Bone marrow (tissue), 2 donors: ENCODE measurements at regions not wholly inside any gene's neighbourhood (a gene's known extent, or its start where the extent isn't known, plus 50 kb on each side); places are given as distances from the start of the nearest gene placed in this dataset.
"Not testable (repeated sequence)": the region's sequence is repeated elsewhere in the genome, so short reads cannot be mapped to it uniquely, and the experiment has no call there.

Source experiments
- DNase-seq, 2 donors: peaks; one replicate each; lab custom pipeline; 2025; lab: John Stamatoyannopoulos, UW

- no peak for DNase-seq
Observed at GRCh38 chr1:65527707-65528503, 107.4 kb downstream of the LEPR start.

DNA sequence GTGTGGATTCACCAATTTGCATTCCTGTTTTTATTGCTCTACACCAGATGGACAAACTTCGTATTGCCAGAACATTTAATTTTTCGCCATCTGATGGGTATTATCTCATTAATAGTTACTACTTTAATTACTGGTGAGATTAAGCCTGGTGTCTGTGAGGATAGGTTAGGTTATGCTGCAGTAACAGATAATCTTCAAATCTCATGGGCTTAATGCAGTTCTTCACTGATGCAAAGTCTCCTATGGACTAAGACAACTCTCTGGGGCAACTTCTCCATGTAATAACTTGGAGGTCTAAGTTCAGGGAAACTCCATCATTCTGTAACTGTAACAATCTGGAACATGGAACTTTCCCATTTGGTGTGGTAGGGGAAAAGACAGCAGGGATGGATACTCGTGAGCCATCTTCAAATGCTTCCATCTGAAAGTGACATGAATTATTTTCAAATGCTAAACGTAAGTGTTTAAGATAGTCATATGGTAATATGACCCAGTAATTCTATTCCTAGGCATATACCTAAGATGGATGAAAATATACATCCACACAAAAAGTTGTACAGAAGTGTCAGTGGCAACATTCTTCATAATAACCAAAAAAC lies 111.6 kb downstream of the LEPR start:
- DNase-seq = no peak

DNA sequence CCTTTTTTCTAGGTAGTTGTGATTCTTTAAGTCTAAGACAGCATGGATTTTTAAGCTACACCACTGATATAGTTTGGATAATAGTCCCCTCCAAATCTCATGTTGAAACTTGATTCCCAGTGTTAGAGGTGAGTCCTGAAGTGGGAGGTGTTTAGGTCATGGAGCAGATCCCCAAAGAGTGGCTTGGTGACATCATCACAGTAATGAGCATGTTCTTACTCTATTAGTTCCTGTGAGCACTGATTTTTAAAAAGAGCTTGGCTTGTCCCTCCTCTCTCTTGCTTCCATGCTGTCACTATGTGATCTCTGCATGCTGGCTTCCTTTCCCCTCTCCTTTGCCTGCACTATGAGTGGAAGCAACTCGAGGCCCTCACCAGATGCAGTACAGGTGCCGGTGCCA lies 115.5 kb downstream of the LEPR start:
- no peak for DNase-seq

DNA sequence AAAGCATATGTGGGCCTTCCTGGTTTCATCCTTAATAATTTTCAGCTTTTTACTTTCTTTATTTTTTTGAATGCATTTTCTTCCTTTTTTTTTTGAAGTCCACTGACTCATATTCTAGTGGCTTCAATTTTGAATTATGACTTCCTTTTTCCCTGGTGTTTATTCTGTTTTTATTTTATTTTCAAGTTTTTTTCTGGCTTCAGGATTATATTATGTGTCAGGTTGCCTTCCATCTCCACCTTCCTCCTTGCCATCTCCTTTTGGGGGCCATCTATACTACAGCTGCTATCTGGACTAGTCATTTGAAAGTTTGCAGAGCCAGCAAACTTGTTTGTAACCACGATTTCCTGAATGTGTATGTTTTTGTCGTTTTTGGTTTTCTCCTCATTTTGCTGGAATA lies 117.6 kb downstream of the LEPR start:
- peak in 1 of 2 donors; percentile 26 for DNase-seq

DNA sequence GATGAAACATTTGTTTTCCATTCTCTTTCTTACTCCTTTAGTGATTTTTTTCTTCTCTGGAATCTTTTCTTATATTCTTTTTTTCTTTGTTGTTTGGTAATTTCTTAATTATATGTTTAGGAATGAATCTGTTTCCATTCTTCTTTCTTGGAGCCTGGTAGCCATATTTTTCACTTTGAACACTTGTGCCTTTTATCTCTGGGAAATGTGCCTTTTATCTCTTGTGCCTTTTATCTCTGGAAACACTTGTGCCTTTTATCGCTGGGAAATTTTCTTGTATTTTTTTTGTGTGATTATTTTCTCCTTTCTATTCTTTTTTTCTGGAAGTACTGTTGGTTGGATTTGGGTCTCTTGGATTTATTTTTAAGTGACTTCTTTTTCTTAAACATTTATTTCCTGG lies 118.2 kb downstream of the LEPR start:
- no peak for DNase-seq

- no peak for DNase-seq
Observed at GRCh38 chr1:65539266-65540131, 119.0 kb downstream of the LEPR start.

DNA sequence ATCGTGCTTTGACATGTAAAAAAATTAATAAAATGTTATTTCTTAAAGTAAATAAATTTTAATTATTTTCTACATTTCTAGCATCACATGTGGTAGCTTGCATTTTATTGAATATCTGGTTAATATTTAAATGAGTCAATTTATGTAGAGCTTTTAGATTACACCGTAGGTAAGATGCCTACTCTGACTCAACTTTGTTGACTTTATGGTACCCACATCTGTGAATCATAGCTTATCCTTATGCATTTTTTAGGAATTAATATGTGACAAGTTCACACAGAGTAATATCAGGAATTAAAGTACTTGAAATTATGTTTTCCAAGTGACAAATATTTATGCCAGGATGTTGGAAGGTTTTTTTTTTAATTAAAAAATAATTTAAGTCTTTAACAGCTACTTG lies 120.7 kb downstream of the LEPR start:
- no peak for DNase-seq

- DNase-seq = no peak
Observed at GRCh38 chr1:65541865-65542264, 121.4 kb downstream of the LEPR start.

GRCh38 chr1:65542592-65542991 lies 122.1 kb downstream of the LEPR start:
- DNase-seq = not testable (repeated sequence)

GRCh38 chr1:65550306-65551010 lies 130.0 kb downstream of the LEPR start:
- DNase-seq = not testable (repeated sequence)

DNA sequence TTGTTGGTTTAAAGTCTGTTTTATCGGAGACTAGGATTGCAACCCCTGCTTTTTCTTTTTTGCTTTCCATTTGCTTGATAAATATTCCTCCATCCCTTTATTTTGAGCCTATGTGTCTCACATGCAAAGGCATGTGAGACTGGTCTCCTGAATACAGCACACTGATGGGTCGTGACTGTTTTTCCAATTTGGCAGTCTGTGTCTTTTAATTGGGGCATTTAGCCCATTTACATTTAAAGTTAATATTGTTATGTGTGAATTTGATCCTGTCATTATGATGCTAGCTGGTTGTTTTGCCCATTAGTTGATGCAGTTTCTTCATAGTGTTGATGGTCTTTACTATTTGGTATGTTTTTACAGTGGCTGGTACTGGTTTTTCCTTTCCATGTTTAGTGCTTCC lies 132.0 kb downstream of the LEPR start:
- not testable (repeated sequence) for DNase-seq

- DNase-seq = not testable (repeated sequence)
Observed at GRCh38 chr1:65554086-65554764, 133.8 kb downstream of the LEPR start.

- no peak for DNase-seq
Observed at GRCh38 chr1:65554829-65555228, 134.4 kb downstream of the LEPR start.

GRCh38 chr1:65558215-65558614 lies 137.7 kb downstream of the LEPR start:
- DNase-seq = no peak

- no peak for DNase-seq
Observed at GRCh38 chr1:65564493-65564892, 144.0 kb downstream of the LEPR start.

DNA sequence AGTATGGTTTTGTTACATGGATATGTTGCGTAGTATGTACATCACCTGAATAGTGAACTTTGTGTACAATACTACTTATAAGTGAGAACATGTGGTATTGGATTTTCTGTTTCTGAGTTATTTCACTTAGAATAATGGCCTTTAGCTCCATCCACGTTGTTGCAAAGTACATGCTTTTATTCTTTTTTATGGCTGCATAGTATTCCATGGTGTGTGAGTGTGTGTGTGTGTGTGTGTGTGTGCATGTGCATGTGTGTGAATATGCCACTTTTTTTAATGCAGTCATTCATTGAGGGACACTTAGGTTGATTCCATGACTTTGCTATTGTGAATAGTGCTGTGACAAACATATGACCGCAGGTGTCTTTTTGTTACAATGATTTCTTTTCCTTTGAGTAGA lies 147.8 kb downstream of the LEPR start:
- no peak for DNase-seq

DNA sequence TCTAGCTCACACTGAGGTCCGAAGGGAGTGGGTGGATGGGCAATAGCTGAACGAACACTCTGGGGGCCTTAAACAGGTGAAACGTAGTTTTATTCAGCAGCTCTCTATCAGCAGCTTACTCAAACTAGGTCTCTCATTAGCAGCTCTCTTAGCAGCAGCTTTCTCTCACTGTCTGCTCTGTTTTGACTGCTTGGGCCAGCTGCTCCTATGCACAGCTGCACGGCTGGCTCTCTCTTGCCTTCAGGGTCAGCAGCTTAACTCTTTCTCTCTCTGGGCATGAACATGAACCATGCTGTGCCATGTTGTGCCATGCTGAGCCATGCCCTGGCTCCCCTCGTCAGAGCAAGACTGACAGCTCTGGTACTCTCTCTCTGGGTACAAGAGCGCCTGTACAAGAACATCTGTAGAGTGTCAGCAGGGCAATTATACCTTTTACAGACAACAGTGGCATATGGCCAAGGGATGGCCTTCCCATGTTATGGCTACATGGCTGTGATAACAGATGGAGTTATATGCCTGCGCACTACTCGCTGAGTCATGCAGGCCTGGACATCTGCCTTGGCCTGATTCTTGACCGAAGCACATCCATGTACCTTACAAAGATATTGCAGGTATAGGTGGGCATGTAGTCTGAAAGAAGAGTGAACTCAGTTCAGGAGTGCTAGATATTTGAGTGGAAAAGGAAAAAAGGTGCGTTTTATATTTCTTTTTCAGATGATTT lies 152.4 kb downstream of the LEPR start:
- DNase-seq = no peak

GRCh38 chr1:65577278-65577677 lies 156.8 kb downstream of the LEPR start:
- DNase-seq = no peak

- DNase-seq = not testable (repeated sequence)
Observed at GRCh38 chr1:65577982-65578381, 157.5 kb downstream of the LEPR start.

DNA sequence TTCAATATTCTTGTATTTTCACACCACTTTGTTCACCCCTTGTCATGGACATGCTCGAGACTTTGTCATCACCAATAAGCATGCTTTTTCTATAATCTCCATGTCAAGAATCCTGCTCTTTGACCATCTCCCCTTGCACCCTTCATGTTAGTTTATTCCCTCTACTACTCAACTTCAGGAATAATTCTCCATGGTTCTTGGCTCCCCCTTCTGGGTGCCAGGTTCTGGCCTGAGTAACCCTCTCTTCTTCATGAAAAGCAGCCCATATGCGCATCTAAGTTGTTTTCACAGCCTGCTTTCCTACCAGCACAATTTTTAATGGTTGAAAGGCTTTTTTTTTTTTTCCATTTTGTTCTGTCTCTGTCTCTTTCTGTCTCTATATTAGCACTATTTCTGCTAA lies 160.7 kb downstream of the LEPR start:
- DNase-seq = no peak

DNA sequence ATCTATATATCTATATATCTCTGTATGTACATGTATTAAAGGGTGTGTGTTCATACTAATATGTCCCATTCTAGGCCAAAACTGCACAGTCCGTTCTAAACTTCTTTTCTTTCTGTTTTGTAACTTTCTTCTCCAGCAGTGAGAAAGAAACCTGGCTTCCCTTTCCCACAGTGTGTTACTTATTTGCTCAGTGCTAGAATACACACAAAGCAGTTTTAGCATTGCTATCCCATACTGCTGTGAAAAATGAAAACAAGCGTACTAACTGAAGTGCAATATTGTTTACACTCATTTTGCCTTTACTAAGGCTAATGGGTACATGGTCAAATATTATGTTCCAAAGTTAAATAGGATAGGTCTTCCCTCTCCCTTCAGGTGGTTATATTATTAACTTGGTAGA lies 163.9 kb downstream of the LEPR start:
- no peak for DNase-seq
